GM18951 (cell line): ENCODE measurements at regions not wholly inside any gene's neighbourhood (a gene's known extent, or its start where the extent isn't known, plus 50 kb on each side); places are given as distances from the start of the nearest gene placed in this dataset.

Experiments used
- POLR2A ChIP-seq: IDR thresholded peaks from 4 replicates; pipeline ENCODE4 v1.6.1; 2011; ENCODE audit warnings: mild to moderate bottlenecking; ENCODE audit not compliant: insufficient read length, insufficient read depth; ENCODE audit errors: extremely low read depth
- in situ Hi-C: fragments of 300-500 bp; cut with MboI; formaldehyde crosslinking; loops from one replicate; pipeline ENCODE4 v1.12.0; 2022; ENCODE audit warnings: low sequenced_read_pairs, mixed read lengths, inconsistent platforms; ENCODE audit not compliant: unreplicated experiment

DNA sequence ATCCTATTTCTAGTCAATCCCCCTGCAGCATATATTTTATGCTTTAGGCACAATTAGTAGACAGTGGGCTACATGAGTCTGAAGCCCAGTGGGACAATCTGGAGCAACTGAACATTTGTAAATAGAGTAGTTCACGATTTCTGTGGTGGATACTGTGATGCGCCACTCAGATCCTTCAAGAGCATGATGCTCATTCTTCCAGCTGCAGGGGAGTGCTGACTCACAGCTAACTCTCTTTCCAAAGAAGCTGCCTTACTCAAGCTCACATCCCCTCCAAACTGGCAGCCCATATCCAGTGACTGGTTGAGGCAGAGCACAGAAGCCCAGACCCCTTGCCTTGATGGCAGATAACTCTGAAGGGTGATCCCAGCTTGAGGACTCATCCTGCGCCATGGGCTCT lies 224.2 kb upstream of the EEA1 start:
- in situ Hi-C loops, result no loop called here
- no peak for TF ChIP-seq POLR2A

DNA sequence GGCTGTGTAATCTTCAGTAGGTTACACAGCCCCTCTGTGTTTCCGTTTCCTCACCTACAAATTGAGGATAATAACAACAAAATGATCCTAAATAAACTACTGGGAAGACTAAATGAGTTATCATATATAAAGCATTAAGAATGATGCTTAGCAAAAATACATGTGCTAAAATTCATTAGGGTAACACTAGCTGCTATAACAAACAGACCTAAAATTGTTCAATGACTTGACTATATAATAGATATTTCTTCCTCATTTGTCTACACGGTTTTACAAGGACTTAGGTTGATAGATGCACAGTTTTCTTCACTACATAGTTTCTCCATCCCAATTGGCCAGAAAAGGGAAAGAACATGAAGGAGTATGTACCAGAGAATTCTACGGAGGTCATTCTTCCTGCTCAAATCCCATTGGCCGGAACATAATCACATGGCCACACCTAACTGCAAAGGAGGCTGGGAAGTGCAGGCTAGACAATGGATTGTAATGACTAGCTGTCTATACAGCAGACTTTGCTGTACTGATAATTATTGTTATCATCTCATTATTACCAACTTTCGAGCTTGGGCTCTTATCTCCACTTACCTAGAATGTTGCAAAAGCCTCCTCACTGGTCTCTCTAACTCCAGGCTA lies 223.5 kb upstream of the NUDT4 start:
- in situ Hi-C loops, result no loop called here
- no peak for TF ChIP-seq POLR2A

DNA sequence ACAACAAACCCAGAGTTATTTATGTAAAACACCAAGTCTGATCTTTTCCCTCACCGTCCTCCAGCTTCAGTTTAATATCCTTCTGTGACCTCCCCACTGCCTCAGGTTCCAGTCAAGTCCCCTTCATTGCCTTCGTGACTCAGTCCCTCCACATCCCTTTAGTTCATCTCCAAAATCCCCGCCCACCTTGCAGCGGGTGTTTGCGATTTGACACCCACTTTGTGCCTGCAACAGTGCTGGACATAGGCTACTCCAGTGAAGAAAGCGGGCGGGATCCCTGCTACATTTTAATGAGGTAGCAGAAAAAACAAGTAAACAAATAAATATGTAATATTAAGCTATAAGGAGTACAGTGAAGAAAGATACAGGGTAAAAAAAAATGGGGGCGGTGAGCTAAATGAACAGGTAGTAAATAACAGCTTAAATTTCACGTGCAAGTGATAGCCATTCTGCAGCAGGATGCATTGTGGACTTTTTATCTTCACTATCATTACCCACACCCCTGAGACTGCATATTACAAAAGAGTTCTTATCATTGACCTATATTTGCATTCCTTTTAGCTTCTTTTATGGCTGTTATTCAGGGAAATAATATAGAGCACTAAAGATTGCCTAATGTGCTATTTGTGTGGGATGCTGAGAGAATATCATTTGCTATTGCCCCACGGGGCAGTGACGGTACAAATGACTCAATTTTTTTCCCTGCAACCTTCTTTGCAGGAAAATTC lies 222.8 kb upstream of the NUDT4 start:
- TF ChIP-seq POLR2A, result no peak
- in situ Hi-C loops, result no loop called here

DNA sequence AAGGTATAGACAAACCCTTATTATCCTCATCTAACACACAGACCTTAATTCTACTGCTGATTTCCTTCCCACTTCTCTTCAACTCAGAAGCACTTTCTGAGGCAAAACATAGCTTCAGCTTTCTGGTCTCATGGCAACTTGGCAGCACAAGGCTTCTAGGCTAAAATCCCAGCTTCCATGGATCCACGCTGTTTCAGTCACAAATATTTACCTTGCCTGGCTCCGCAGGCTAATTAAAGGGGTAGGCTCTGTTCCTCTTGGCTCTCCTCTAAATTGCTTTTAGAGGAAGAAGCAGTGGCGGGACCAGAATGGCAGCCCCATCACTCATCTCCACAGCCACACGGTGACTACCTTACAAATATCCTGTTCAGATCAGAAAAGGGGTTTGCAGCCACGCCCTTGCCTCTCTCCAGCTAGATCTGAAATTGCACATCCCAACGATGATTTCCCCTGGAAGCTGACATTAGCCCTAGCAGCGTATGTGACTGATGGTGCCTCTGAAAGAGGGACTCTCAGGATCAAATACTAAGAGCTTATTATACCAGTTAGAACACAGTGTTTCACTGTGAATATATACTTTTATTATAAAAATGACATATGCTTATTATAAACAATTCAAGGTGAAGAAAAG lies 221.5 kb upstream of the NUDT4 start:
- no peak for TF ChIP-seq POLR2A
- in situ Hi-C loops, result no loop called here

DNA sequence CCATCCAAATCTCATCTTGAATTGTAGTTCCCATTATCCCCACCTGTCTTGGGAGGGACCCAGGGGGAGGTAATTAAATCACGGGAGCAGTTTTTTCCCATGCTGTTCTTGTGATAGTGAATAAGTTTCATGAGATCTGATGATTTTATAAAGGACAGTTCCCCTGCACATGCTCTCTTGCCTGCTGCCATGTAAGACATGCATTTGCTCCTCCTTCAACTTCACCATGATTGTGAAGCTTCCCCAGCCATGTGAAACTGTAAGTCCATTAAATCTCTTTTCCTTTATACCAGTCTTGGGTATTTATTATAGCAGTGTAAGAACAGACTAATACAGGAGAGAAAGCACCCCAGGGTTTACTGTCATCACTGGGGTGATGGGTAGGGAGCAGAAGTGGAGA lies 220.4 kb upstream of the NUDT4 start:
- TF ChIP-seq POLR2A, result no peak
- in situ Hi-C loops, result no loop called here

DNA sequence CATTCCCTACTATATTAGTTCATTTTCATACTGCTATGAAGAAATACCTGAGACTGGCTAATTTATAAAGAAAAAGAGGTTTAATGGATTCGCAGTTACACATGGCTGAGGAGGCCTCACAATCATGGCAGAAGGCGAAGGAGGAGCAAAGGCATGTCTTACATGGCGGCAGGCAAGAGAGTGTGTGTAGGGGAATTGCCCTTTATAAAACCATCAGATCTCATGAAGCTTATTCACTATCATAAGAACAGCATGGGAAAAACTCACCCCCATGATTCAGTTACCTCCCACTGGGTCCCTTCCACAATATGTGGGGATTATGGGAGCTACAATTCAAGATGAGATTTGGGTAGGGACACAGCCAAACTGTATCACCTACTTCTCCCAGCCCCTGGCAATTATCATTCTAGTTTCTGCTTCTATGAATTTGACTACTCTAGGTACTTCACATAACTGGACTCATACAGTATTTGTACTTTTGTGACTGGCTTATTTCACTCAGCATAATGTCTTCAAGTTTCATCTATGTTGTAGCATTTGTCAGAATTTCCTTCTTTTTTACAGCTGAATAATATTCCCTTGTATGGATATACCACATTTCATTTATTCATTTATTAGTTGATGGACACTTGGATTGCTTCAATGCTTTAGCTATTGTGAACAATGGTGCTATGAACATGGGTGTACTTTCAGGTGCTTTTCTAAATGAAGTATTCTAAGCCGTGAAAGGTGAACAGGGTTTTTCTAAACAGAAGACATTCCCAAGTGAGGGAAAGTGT lies 219.5 kb upstream of the NUDT4 start:
- in situ Hi-C loops, result no loop called here
- no peak for TF ChIP-seq POLR2A

DNA sequence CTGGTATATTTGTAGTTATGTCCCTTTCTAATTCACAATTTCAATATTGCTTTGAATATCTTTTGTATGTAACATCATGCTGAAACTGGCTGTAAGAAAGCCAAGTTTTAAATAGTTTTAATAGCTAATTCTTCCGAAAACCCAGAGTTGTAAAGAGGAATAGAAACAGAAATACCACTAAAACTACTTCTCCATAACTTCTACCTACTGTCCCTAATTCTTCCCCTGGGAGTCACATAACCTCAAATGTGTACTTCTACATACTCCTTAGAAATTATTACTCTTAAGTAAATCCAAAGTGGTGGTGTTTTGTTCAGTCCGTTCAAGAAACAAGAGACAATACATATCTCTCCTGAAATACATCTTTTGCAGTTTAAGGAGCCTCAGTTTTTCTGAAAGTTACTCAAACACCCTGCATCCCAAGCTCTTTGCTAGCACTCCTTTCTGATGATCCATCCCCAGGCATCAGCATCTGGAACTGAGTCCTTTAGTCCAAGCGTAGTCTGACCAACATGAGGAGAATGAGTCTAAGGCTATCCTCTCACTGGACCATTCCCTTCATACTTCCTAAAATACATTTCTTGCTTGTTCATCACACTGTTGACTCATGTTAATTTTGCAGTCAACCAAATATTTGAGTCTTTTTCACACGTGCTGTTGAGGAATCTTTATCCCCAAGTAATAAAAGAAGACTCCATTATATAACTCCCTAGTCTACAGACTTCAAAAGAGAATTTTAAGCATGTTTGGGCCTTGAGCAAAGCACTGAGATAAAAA lies 214.3 kb upstream of the NUDT4 start:
- TF ChIP-seq POLR2A, result no peak
- in situ Hi-C loops, result no loop called here

DNA sequence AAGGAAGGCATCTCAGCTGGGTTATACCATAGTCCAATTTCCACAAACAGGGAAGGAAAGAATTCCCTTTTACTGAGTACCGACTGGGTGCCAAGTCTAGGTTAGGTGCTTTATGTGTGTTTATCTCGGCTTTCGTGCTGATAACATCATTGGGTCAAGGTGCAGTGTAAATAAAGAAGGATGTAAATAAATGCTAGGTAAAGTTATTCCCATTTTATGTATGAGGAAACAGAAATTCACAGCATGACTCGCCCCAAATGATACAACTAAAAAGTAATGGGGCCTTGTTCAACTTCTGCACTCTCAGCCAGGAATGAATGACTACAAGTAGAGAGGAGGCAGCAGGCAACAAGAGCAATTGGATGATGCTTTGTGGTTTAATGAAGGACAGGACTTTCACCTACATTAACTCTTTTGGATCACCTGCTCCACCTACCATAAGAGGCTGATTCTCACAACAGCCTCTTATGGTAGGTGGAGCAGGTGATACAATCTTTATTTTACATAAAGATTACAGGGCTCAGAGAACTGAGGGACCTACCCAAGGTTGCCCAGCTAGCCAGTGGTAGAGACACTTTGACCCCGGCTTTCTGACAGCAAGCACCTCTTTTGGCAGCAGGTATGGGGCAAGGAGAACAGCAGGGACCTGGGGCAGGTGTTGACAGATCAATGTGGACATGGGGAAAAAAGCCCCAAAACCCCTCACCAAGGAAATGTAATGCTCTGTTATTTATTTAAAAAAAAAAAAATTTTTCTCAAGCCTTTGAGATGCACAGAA lies 213.4 kb upstream of the NUDT4 start:
- in situ Hi-C loops, result no loop called here
- TF ChIP-seq POLR2A, result no peak

DNA sequence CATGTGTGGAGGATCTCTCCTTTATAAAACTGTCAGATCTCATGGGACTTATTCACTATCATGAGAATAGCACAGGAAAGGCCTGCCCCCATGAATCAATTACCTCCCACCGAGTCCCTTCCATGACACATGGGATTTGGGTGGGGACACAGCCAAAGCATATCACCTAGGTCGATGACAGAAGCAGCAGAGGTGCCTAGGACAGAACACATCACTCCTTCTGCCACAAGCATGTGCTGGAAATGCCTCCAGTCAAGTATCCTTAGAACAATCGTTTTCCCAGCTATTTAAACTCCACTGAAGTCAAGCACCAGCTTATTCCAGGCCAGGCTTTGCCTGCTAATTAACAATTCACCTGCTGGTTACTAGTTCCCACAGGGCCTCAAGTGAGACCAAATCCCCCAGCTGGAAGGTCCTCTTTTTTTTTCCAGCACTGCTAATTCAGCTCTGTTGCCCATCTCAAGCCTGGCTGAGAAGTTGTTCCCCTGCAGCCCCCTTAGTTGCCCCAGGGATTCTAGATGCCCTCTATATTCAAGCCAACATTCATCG lies 212.3 kb upstream of the NUDT4 start:
- in situ Hi-C loops, result no loop called here
- TF ChIP-seq POLR2A, result no peak

DNA sequence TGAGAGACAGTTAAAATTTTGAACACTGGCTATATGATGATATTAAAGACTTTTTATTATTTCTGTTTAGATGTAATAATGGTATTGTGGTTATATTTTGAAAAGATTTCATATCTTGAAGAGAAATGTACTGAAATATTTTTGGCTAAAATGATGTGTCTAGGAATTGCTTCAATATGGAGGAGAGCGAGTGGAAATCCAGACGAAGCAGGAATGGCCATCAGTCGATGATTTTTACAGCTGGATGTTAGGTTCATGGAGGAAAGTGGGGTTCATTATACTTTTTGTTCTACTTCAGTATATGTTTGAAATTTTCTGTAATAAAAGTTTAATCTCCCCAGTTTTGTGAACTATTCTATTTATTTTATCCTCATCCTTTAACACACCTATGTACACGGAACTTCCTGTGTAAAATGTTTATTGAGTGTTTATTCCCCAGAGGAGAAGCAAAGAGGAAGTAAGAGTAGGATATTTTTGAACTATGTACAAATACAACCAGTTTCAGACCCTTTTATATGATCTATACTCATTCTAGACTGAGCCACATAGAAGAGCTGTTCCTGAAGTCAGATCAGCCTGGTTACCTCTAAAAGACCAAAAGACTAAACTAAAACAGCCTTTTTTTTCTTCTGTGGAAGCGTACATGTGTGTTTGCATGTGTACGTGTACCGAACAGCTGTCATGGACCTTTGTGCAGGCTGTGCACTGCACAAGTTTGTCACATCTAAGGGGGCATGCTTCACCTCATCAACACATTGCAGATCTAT lies 211.0 kb upstream of the NUDT4 start:
- in situ Hi-C loops, result no loop called here
- TF ChIP-seq POLR2A, result no peak

DNA sequence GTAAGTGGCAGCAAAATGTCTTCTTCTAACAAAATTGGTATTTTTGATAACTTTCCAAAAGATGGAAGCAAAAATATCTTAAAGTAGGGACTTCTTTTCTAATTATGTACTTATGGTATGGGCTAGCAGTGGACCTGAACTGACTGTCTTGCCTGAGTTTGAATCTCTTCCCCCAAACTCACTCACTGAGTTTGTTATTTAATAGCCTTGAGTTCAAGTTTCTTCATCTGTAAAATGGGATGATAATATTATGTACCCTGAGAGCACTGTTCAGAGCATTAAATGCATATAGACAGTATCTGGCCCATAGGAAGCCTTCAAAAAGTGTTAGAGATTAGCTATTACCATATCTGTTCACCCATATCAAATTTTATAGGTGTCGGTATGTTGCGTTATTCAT lies 210.4 kb upstream of the NUDT4 start:
- TF ChIP-seq POLR2A, result no peak
- in situ Hi-C loops, result no loop called here
